ENCODE measurements at regions not wholly inside any gene's neighbourhood (a gene's known extent, or its start where the extent isn't known, plus 50 kb on each side); places are given as distances from the start of the nearest gene placed in this dataset.

- Histone ChIP-seq H3K27ac (ENCODE audit: low read depth in 1 of 2, low read length in 2 of 2) (no peak overlapping the region), H3K4me3 (ENCODE audit: low read depth in 1 of 3, low read length in 3 of 3) (no peak overlapping the region), H3K9ac (ENCODE audit: low read depth in 1 of 2, low read length in 2 of 2) (no peak overlapping the region), H3K9me3 (ENCODE audit: control insufficient read depth in 4 of 4, low read length in 3 of 4) (no peaks in the 10 kb centered on the region), H3K36me3 (ENCODE audit: control insufficient read depth in 4 of 4, insufficient read depth in 3 of 4, low read depth in 1 of 4, low read length in 3 of 4) (no peaks in the 10 kb centered on the region), H3K4me1 (ENCODE audit: control insufficient read depth in 4 of 4, insufficient read depth in 4 of 4, low read length in 3 of 4) (no peaks in the 10 kb centered on the region), H3K27me3 (ENCODE audit: control insufficient read depth in 4 of 4, insufficient read depth in 4 of 4, low read length in 3 of 4) (peaks cover 0 to 8% (median 3%) of the 10 kb centered on the region in 4 donors)
- WGBS, result 20% methylated on average over 4 of the region's 4 CpGs
- no peak for TF ChIP-seq SP1 (IDR thresholded peaks at IDR 0.05)
- no peak for TF ChIP-seq ZBTB33 (IDR thresholded peaks at IDR 0.05)
- TF ChIP-seq MAX (IDR thresholded peaks at IDR 0.05), result no peak
- TF ChIP-seq RAD21 (IDR thresholded peaks at IDR 0.05), result no peak
- TF ChIP-seq NR2F2 (IDR thresholded peaks at IDR 0.05), result no peak
- TF ChIP-seq CTCF (IDR thresholded peaks at IDR 0.05; ENCODE audit: low read depth, low read length, missing input control), result no peak
- TF ChIP-seq TAF1 (conservative IDR thresholded peaks at IDR 0.05), result no peak
- TF ChIP-seq ATF3 (IDR thresholded peaks at IDR 0.05), result no peak
- no peak for TF ChIP-seq YY1 (IDR thresholded peaks at IDR 0.05)
- no peak for DNase-seq (ENCODE audit: low spot score)
Measured at GRCh38 chr12:5348491-5348890, 83.4 kb upstream of the NTF3 start.

- DNase-seq (ENCODE audit: low spot score), result no peak
- Histone ChIP-seq H3K27ac (ENCODE audit: low read depth in 1 of 2, low read length in 2 of 2) (no peak overlapping the region), H3K4me1 (ENCODE audit: control insufficient read depth in 4 of 4, insufficient read depth in 4 of 4, low read length in 3 of 4) (no peaks in the 10 kb centered on the region), H3K27me3 (ENCODE audit: control insufficient read depth in 4 of 4, insufficient read depth in 4 of 4, low read length in 3 of 4) (peaks cover 0 to 5% (median 0%) of the 10 kb centered on the region in 4 donors), H3K4me3 (ENCODE audit: low read depth in 1 of 3, low read length in 3 of 3) (no peak overlapping the region), H3K36me3 (ENCODE audit: control insufficient read depth in 4 of 4, insufficient read depth in 3 of 4, low read depth in 1 of 4, low read length in 3 of 4) (no peaks in the 10 kb centered on the region), H3K9ac (ENCODE audit: low read depth in 1 of 2, low read length in 2 of 2) (no peak overlapping the region), H3K9me3 (ENCODE audit: control insufficient read depth in 4 of 4, low read length in 3 of 4) (no peaks in the 10 kb centered on the region)
- no peak for TF ChIP-seq HNF4G (IDR thresholded peaks at IDR 0.05)
- TF ChIP-seq NR2F2 (IDR thresholded peaks at IDR 0.05), result no peak
- TF ChIP-seq CTCF (IDR thresholded peaks at IDR 0.05; ENCODE audit: low read depth, low read length, missing input control), result no peak
- no peak for TF ChIP-seq FOXA1 (IDR thresholded peaks at IDR 0.05)
- TF ChIP-seq RXRA (IDR thresholded peaks at IDR 0.05), result no peak
- no peak for TF ChIP-seq YY1 (IDR thresholded peaks at IDR 0.05)
- TF ChIP-seq HNF4A (conservative IDR thresholded peaks at IDR 0.05), result no peak
- no peak for TF ChIP-seq GABPA (IDR thresholded peaks at IDR 0.05 in 1 of 2, conservative IDR thresholded peaks at IDR 0.05 in 1 of 2)
- no peak for TF ChIP-seq REST (IDR thresholded peaks at IDR 0.05)
- no peak for TF ChIP-seq TAF1 (conservative IDR thresholded peaks at IDR 0.05)
- TF ChIP-seq SP1 (IDR thresholded peaks at IDR 0.05), result no peak
- 83% methylated on average over 5 of the region's 5 CpGs for WGBS
Measured at GRCh38 chr12:5364036-5364770, 67.7 kb upstream of the NTF3 start.
